OCI-LY1 (cell line): ENCODE measurements at regions not wholly inside any gene's neighbourhood (a gene's known extent, or its start where the extent isn't known, plus 50 kb on each side); places are given as distances from the start of the nearest gene placed in this dataset.

Experiments
- H2AFZ ChIP-seq: fragments of 200-600 bp; sonication (generic), shearing (Covaris generic); 2 replicates; pipeline ENCODE4 v1.6.0; 2014; ENCODE audit warnings: antibody characterized with exemption, mild to moderate bottlenecking, low read length
- H3F3A ChIP-seq: fragments of 200-600 bp; sonication (generic), shearing (Covaris generic); 2 replicates; pipeline ENCODE4 v1.6.0; 2014; ENCODE audit warnings: mild to moderate bottlenecking, antibody characterized with exemption, low read length, moderate library complexity; ENCODE audit not compliant: insufficient read depth
- H3K27ac ChIP-seq: fragments of 200-600 bp; sonication (generic); 2 replicates; pipeline ENCODE4 v1.5.1; 2014; ENCODE audit warnings: low read length, mixed run types, mild to moderate bottlenecking, low read depth; ENCODE audit not compliant: poor library complexity, severe bottlenecking
- H3K27me3 ChIP-seq: fragments of 200-600 bp; sonication (generic); 2 replicates; pipeline ENCODE4 v1.6.0; 2014; ENCODE audit warnings: antibody characterized with exemption, mild to moderate bottlenecking, low read length, moderate library complexity; ENCODE audit not compliant: insufficient read depth
- H3K36me3 ChIP-seq: fragments of 200-600 bp; sonication (generic); 2 replicates; pipeline ENCODE4 v1.6.1; 2014; ENCODE audit warnings: mild to moderate bottlenecking, antibody characterized with exemption, low read length, moderate library complexity, mixed read lengths; ENCODE audit not compliant: insufficient read depth
- H3K4me1 ChIP-seq: fragments of 200-600 bp; sonication (generic); 2 replicates; pipeline ENCODE4 v1.5.1; 2014; ENCODE audit warnings: mild to moderate bottlenecking, low read length, moderate library complexity; ENCODE audit not compliant: insufficient read depth, severe bottlenecking
- H3K4me2 ChIP-seq: fragments of 200-600 bp; sonication (generic), shearing (Covaris generic); 2 replicates; pipeline ENCODE4 v1.6.1; 2014; ENCODE audit warnings: low read length
- H3K4me3 ChIP-seq: fragments of 200-600 bp; sonication (generic); 2 replicates; pipeline ENCODE4 v1.5.1; 2014; ENCODE audit warnings: low read length, low read depth, mild to moderate bottlenecking, mixed read lengths; ENCODE audit not compliant: poor library complexity, severe bottlenecking
- H3K79me2 ChIP-seq: fragments of 200-600 bp; shearing (Covaris generic); 2 replicates; pipeline ENCODE4 v1.6.1; 2016; ENCODE audit warnings: mixed run types, low read length, mixed read lengths; ENCODE audit not compliant: insufficient read depth
- H3K9ac ChIP-seq: fragments of 200-600 bp; sonication (generic), shearing (Covaris generic); 2 replicates; pipeline ENCODE4 v1.6.1; 2014; ENCODE audit warnings: mild to moderate bottlenecking, low read length, mixed read lengths
- H3K9me2 ChIP-seq: fragments of 200-600 bp; sonication (generic), shearing (Covaris generic); 2 replicates; pipeline ENCODE4 v1.6.1; 2014; ENCODE audit warnings: low read depth, mild to moderate bottlenecking, low read length, mixed read lengths
- H3K9me3 ChIP-seq: fragments of 200-600 bp; shearing (Covaris generic); 2 replicates; pipeline ENCODE4 v1.6.1; 2014; ENCODE audit warnings: low read length, mixed read lengths
- H4K20me1 ChIP-seq: fragments of 200-600 bp; sonication (generic), shearing (Covaris generic); 2 replicates; pipeline ENCODE4 v1.6.0; 2016; ENCODE audit warnings: mild to moderate bottlenecking, low read length; ENCODE audit not compliant: insufficient read depth
- CTCF ChIP-seq: fragments of 200-600 bp; sonication (generic), shearing (Covaris generic); IDR thresholded peaks from 2 replicates; pipeline ENCODE4 v1.5.1; 2017; ENCODE audit warnings: mild to moderate bottlenecking, antibody characterized with exemption, low read length, moderate library complexity, mixed read lengths
- EZH2 ChIP-seq: fragments of 200-600 bp; sonication (generic), shearing (Covaris generic); IDR thresholded peaks from 2 replicates; pipeline ENCODE4 v1.8.0; 2017; ENCODE audit warnings: borderline replicate concordance, mixed run types, mild to moderate bottlenecking, antibody characterized with exemption, low read length, moderate library complexity, mixed read lengths

GRCh38 chr2:147388217-147388616 lies 456.6 kb upstream of the ACVR2A start:
- no peaks in the 10 kb centered on the region for H3K79me2 ChIP-seq
- H3K9me3 ChIP-seq = no peaks in the 10 kb centered on the region
- no peaks in the 10 kb centered on the region for H3K36me3 ChIP-seq
- H3K4me1 ChIP-seq = no peaks in the 10 kb centered on the region
- no peak overlapping the region for H3K27ac ChIP-seq
- H4K20me1 ChIP-seq = no peaks in the 10 kb centered on the region
- H2AFZ ChIP-seq = no peak overlapping the region
- no peak overlapping the region for H3K4me3 ChIP-seq
- H3K4me2 ChIP-seq = no peak overlapping the region
- H3K9ac ChIP-seq = no peak overlapping the region
- TF ChIP-seq EZH2 (no peak), CTCF (no peak)
- no peaks in the 10 kb centered on the region for H3K9me2 ChIP-seq
- H3K27me3 ChIP-seq = no peaks in the 10 kb centered on the region
- no peaks in the 10 kb centered on the region for H3F3A ChIP-seq

GRCh38 chr2:147386284-147386683 lies 458.5 kb upstream of the ACVR2A start:
- Histone ChIP-seq H3K9me2 (no peaks in the 10 kb centered on the region), H3K9me3 (no peaks in the 10 kb centered on the region), H3K9ac (no peak overlapping the region), H3K36me3 (no peaks in the 10 kb centered on the region), H3K4me1 (no peaks in the 10 kb centered on the region), H3K4me2 (no peak overlapping the region), H3K27me3 (no peaks in the 10 kb centered on the region), H3K4me3 (no peak overlapping the region), H3K79me2 (no peaks in the 10 kb centered on the region), H2AFZ (no peak overlapping the region), H3F3A (no peaks in the 10 kb centered on the region), H4K20me1 (no peaks in the 10 kb centered on the region), H3K27ac (no peak overlapping the region)
- TF ChIP-seq CTCF (no peak), EZH2 (no peak)

GRCh38 chr2:147385600-147385999 lies 459.2 kb upstream of the ACVR2A start:
- TF ChIP-seq EZH2 = no peak
- no peak for TF ChIP-seq CTCF
- Histone ChIP-seq H3K9me2 (no peaks in the 10 kb centered on the region), H3K9ac (no peak overlapping the region), H3K4me2 (no peak overlapping the region), H3F3A (no peaks in the 10 kb centered on the region), H4K20me1 (no peaks in the 10 kb centered on the region), H3K36me3 (no peaks in the 10 kb centered on the region), H3K9me3 (no peaks in the 10 kb centered on the region), H3K4me1 (no peaks in the 10 kb centered on the region), H3K4me3 (no peak overlapping the region), H3K79me2 (no peaks in the 10 kb centered on the region), H3K27ac (no peak overlapping the region), H2AFZ (no peak overlapping the region), H3K27me3 (no peaks in the 10 kb centered on the region)
